ENCODE measurements at regions not wholly inside any gene's neighbourhood (a gene's known extent, or its start where the extent isn't known, plus 50 kb on each side); places are given as distances from the start of the nearest gene placed in this dataset.

GRCh38 chr13:23067129-23067528 is 113.7 kb upstream of the SGCG start:
- Histone ChIP-seq H3K27me3 (no peaks in the 10 kb centered on the region), H3K4me3 (no peak overlapping the region), H3K9me3 (no peaks in the 10 kb centered on the region), H3K36me3 (no peaks in the 10 kb centered on the region), H3K4me1 (no peaks in the 10 kb centered on the region), H3K27ac (no peak overlapping the region)
- no peak for DNase-seq (ENCODE audit: low spot score in 2 of 2)
- TF ChIP-seq, protein P1, sequence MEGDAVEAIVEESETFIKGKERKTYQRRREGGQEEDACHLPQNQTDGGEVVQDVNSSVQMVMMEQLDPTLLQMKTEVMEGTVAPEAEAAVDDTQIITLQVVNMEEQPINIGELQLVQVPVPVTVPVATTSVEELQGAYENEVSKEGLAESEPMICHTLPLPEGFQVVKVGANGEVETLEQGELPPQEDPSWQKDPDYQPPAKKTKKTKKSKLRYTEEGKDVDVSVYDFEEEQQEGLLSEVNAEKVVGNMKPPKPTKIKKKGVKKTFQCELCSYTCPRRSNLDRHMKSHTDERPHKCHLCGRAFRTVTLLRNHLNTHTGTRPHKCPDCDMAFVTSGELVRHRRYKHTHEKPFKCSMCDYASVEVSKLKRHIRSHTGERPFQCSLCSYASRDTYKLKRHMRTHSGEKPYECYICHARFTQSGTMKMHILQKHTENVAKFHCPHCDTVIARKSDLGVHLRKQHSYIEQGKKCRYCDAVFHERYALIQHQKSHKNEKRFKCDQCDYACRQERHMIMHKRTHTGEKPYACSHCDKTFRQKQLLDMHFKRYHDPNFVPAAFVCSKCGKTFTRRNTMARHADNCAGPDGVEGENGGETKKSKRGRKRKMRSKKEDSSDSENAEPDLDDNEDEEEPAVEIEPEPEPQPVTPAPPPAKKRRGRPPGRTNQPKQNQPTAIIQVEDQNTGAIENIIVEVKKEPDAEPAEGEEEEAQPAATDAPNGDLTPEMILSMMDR (IDR thresholded peaks at IDR 0.05), result no peak
- TF ChIP-seq POLR2AphosphoS5 (IDR thresholded peaks at IDR 0.05) (no peak), POLR2A (IDR thresholded peaks at IDR 0.05) (no peak)
- intact Hi-C loops (cut with DNase I; ENCODE audit: low total_unique reads), result no loop called here

DNA sequence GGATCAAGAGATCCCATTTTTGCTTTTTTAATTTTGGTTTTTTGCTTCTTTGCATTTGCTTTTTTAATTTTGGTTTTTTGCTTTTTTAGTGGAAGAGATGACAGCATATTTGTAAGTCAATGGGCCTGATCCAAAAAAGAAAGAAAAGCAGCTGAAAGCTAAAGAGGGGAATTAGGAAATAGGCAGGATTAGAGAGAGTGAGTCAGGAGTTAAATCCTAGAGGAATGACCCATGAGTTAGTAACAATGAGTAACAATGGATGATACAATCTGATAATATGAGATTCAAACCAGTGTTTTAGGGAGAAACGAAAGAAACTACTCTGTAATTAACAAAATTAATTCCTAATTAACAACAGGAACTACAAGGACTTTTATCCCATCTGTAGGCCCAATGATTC is 111.2 kb upstream of the SGCG start:
- H3K27ac ChIP-seq, result no peak overlapping the region
- H3K36me3 ChIP-seq, result no peaks in the 10 kb centered on the region
- TF ChIP-seq POLR2AphosphoS5 (IDR thresholded peaks at IDR 0.05) (no peak), POLR2A (IDR thresholded peaks at IDR 0.05) (no peak)
- TF ChIP-seq, protein P1 (IDR thresholded peaks at IDR 0.05), result no peak
- no peaks in the 10 kb centered on the region for H3K4me1 ChIP-seq
- intact Hi-C loops (cut with DNase I; ENCODE audit: low total_unique reads), result no loop called here
- no peaks in the 10 kb centered on the region for H3K9me3 ChIP-seq
- no peak for DNase-seq (ENCODE audit: low spot score in 2 of 2)
- H3K27me3 ChIP-seq, result no peaks in the 10 kb centered on the region
- no peak overlapping the region for H3K4me3 ChIP-seq

- Histone ChIP-seq H3K4me3 (no peak overlapping the region), H3K9me3 (no peaks in the 10 kb centered on the region), H3K36me3 (no peaks in the 10 kb centered on the region), H3K27me3 (no peaks in the 10 kb centered on the region), H3K27ac (no peak overlapping the region), H3K4me1 (no peaks in the 10 kb centered on the region)
- TF ChIP-seq POLR2AphosphoS5 (IDR thresholded peaks at IDR 0.05) (no peak), POLR2A (IDR thresholded peaks at IDR 0.05) (no peak)
- TF ChIP-seq, protein P1 (IDR thresholded peaks at IDR 0.05), result no peak
- DNase-seq (ENCODE audit: low spot score in 2 of 2), result no peak
- intact Hi-C loops (cut with DNase I; ENCODE audit: low total_unique reads), result no loop called here
Measured at GRCh38 chr13:23074075-23074828, 106.5 kb upstream of the SGCG start.

- intact Hi-C loops (cut with DNase I; ENCODE audit: low total_unique reads), result no loop called here
- Histone ChIP-seq H3K36me3 (no peaks in the 10 kb centered on the region), H3K9me3 (no peaks in the 10 kb centered on the region)
Measured at GRCh38 chr13:23081220-23081619, 99.6 kb upstream of the SGCG start.

GRCh38 chr13:23081901-23082300 is 98.9 kb upstream of the SGCG start:
- no peaks in the 10 kb centered on the region for H3K9me3 ChIP-seq
- TF ChIP-seq, protein P1 (IDR thresholded peaks at IDR 0.05), result no peak
- TF ChIP-seq POLR2A (IDR thresholded peaks at IDR 0.05) (no peak), POLR2AphosphoS5 (IDR thresholded peaks at IDR 0.05) (no peak)
- no peak for DNase-seq (ENCODE audit: low spot score in 2 of 2)
- no peaks in the 10 kb centered on the region for H3K36me3 ChIP-seq
- no peaks in the 10 kb centered on the region for H3K4me1 ChIP-seq
- H3K4me3 ChIP-seq, result no peak overlapping the region
- intact Hi-C loops (cut with DNase I; ENCODE audit: low total_unique reads), result no loop called here
- no peak overlapping the region for H3K27ac ChIP-seq
- H3K27me3 ChIP-seq, result no peaks in the 10 kb centered on the region

More at GRCh38 chr13:23081220-23081619, 99.6 kb upstream of the SGCG start:
- DNase-seq (ENCODE audit: low spot score in 2 of 2), result no peak
- H3K4me3 ChIP-seq, result no peak overlapping the region
- TF ChIP-seq POLR2AphosphoS5 (IDR thresholded peaks at IDR 0.05), result no peak
- TF ChIP-seq POLR2A (IDR thresholded peaks at IDR 0.05), result no peak
- TF ChIP-seq, protein P1 (IDR thresholded peaks at IDR 0.05), result no peak
- no peaks in the 10 kb centered on the region for H3K27me3 ChIP-seq
- H3K27ac ChIP-seq, result no peak overlapping the region
- H3K4me1 ChIP-seq, result no peaks in the 10 kb centered on the region
